H9 (cell line): ENCODE measurements at regions not wholly inside any gene's neighbourhood (a gene's known extent, or its start where the extent isn't known, plus 50 kb on each side); places are given as distances from the start of the nearest gene placed in this dataset.

Experiments used
- DNase-seq: peaks from one replicate; pipeline ENCODE4 v3.0.0-alpha.2; 2017
- H2AFZ ChIP-seq: one replicate; pipeline ENCODE4 v1.6.1; 2013; ENCODE audit warnings: mild to moderate bottlenecking, low read length, control low read depth, moderate library complexity
- H2AK5ac ChIP-seq: 2 replicates; pipeline ENCODE4 v1.6.1; 2013; ENCODE audit warnings: low read length, control low read depth, mixed read lengths; ENCODE audit not compliant: insufficient read length
- H2BK120ac ChIP-seq: one replicate; pipeline ENCODE4 v1.6.1; 2013; ENCODE audit warnings: low read depth, mild to moderate bottlenecking, low read length, control low read depth, inconsistent platforms; ENCODE audit not compliant: poor library complexity, severe bottlenecking
- H2BK12ac ChIP-seq: 2 replicates; pipeline ENCODE4 v1.6.1; 2013; ENCODE audit warnings: low read length, control low read depth, mixed read lengths, low read depth; ENCODE audit not compliant: insufficient read length
- H2BK15ac ChIP-seq: 2 replicates; pipeline ENCODE4 v1.6.1; 2013; ENCODE audit warnings: low read depth, low read length, control low read depth
- H2BK20ac ChIP-seq: one replicate; pipeline ENCODE4 v1.6.1; 2013; ENCODE audit warnings: low read depth, mild to moderate bottlenecking, low read length, control low read depth, inconsistent platforms; ENCODE audit not compliant: poor library complexity, severe bottlenecking
- H2BK5ac ChIP-seq: 2 replicates; pipeline ENCODE4 v1.6.1; 2013; ENCODE audit warnings: low read length, control low read depth, mixed read lengths; ENCODE audit not compliant: insufficient read length
- H3K14ac ChIP-seq: 2 replicates; pipeline ENCODE4 v1.6.1; 2013; ENCODE audit warnings: low read length, control low read depth; ENCODE audit not compliant: insufficient read depth
- H3K18ac ChIP-seq: 2 replicates; pipeline ENCODE4 v1.6.1; 2013; ENCODE audit warnings: low read depth, mild to moderate bottlenecking, mixed read lengths, low read length, control low read depth; ENCODE audit not compliant: insufficient read length
- H3K23ac ChIP-seq: 2 replicates; pipeline ENCODE4 v1.6.1; 2013; ENCODE audit warnings: low read length, control low read depth, mixed read lengths, low read depth; ENCODE audit not compliant: insufficient read length
- H3K23me2 ChIP-seq: 2 replicates; pipeline ENCODE4 v1.6.1; 2013; ENCODE audit warnings: low read depth, mild to moderate bottlenecking, mixed read lengths, low read length, control low read depth; ENCODE audit not compliant: insufficient read length, poor library complexity, severe bottlenecking
- H3K27ac ChIP-seq: 2 replicates; pipeline ENCODE4 v1.5.1; 2013; ENCODE audit warnings: low read length, control low read depth, mixed read lengths, low read depth; ENCODE audit not compliant: insufficient read length
- H3K27me3 ChIP-seq: 2 replicates; pipeline ENCODE4 v1.6.1; 2013; ENCODE audit warnings: low read length, control low read depth, inconsistent platforms; ENCODE audit not compliant: insufficient read depth
- H3K4ac ChIP-seq: 2 replicates; pipeline ENCODE4 v1.6.1; 2013; ENCODE audit warnings: low read depth, mild to moderate bottlenecking, control low read depth, inconsistent platforms, low read length, moderate library complexity
- H3K4me1 ChIP-seq: 2 replicates; pipeline ENCODE4 v1.6.1; 2013; ENCODE audit warnings: low read length, control low read depth, inconsistent platforms; ENCODE audit not compliant: insufficient read depth
- H3K4me2 ChIP-seq: 2 replicates; pipeline ENCODE4 v1.6.1; 2013; ENCODE audit warnings: low read length, control low read depth, mixed read lengths; ENCODE audit not compliant: insufficient read length, insufficient read depth
- H3K56ac ChIP-seq: 2 replicates; pipeline ENCODE4 v1.6.1; 2013; ENCODE audit warnings: low read depth, mild to moderate bottlenecking, mixed read lengths, low read length, control low read depth; ENCODE audit not compliant: insufficient read length
- H3K79me1 ChIP-seq: 2 replicates; pipeline ENCODE4 v1.6.1; 2013; ENCODE audit warnings: low read depth, mild to moderate bottlenecking, moderate library complexity, low read length, control low read depth, inconsistent platforms; ENCODE audit not compliant: insufficient read depth, poor library complexity, severe bottlenecking
- H3K79me2 ChIP-seq: 2 replicates; pipeline ENCODE4 v1.6.1; 2013; ENCODE audit warnings: low read length, control low read depth, inconsistent platforms; ENCODE audit not compliant: insufficient read depth
- H3K9ac ChIP-seq: 2 replicates; pipeline ENCODE4 v1.6.1; 2013; ENCODE audit warnings: low read length, control low read depth, mixed read lengths; ENCODE audit not compliant: insufficient read length; ENCODE audit errors: extremely low read depth
- H3K9me3 ChIP-seq: one replicate; pipeline ENCODE4 v1.6.1; 2013; ENCODE audit warnings: low read depth, low read length, inconsistent platforms; ENCODE audit not compliant: control insufficient read depth
- H3T11ph ChIP-seq: one replicate; pipeline ENCODE4 v1.6.1; 2013; ENCODE audit warnings: mild to moderate bottlenecking, low read length, control low read depth, inconsistent platforms
- H4K20me1 ChIP-seq: one replicate; pipeline ENCODE4 v1.6.1; 2013; ENCODE audit not compliant: control insufficient read depth, insufficient read length, insufficient read depth
- H4K5ac ChIP-seq: 2 replicates; pipeline ENCODE4 v1.6.1; 2013; ENCODE audit warnings: low read depth, mild to moderate bottlenecking, mixed read lengths, low read length, control low read depth; ENCODE audit not compliant: insufficient read length
- H4K8ac ChIP-seq: replicated peaks from 2 replicates; pipeline ENCODE4 v1.6.1; 2013; ENCODE audit warnings: low read length, control low read depth, mixed read lengths, low read depth; ENCODE audit not compliant: insufficient read length
- H4K91ac ChIP-seq: 2 replicates; pipeline ENCODE4 v1.6.1; 2013; ENCODE audit warnings: low read depth, mild to moderate bottlenecking, moderate library complexity, mixed read lengths, low read length, control low read depth; ENCODE audit not compliant: insufficient read length
- H3K27ac Mint-ChIP-seq, 3 experiments: 2 replicates in 2 of 3; 3 replicates in 1 of 3; pipeline ENCODE4 v1.8.0; 2020 to 2021; ENCODE audit warnings: mixed read lengths in 3 of 3, mild to moderate bottlenecking in 1 of 3, moderate library complexity in 1 of 3
- H3K27me3 Mint-ChIP-seq: 2 replicates; pipeline ENCODE4 v1.8.0; 2021; ENCODE audit warnings: low read depth, mild to moderate bottlenecking, moderate library complexity, mixed read lengths
- H3K36me3 Mint-ChIP-seq, 3 experiments: 2 replicates in 2 of 3; 3 replicates in 1 of 3; pipeline ENCODE4 v1.8.0; 2020 to 2021; ENCODE audit warnings: low read depth in 3 of 3, mixed read lengths in 3 of 3; ENCODE audit not compliant: insufficient read depth in 1 of 3
- H3K4me1 Mint-ChIP-seq, 2 experiments: 2 replicates each; pipeline ENCODE4 v1.8.0; 2020; ENCODE audit warnings: mixed read lengths in 2 of 2
- H3K4me3 Mint-ChIP-seq, 2 experiments: 2 replicates in 1 of 2; 3 replicates in 1 of 2; pipeline ENCODE4 v1.8.0; 2020 to 2021; ENCODE audit warnings: mild to moderate bottlenecking in 2 of 2, mixed read lengths in 2 of 2, moderate library complexity in 1 of 2
- H3K9me3 Mint-ChIP-seq, 2 experiments: 2 replicates in 1 of 2; 3 replicates in 1 of 2; pipeline ENCODE4 v1.8.0; 2020; ENCODE audit warnings: mild to moderate bottlenecking in 2 of 2, mixed read lengths in 2 of 2, moderate library complexity in 1 of 2
- WGBS: extraction: QIAGEN DNeasy Blood & Tissue Kit; methylation state at CpG from one replicate; pipeline ENCODE4 v1.1.7; 2013; ENCODE audit warnings: missing lambda C conversion rate, low lambda C conversion rate, mixed read lengths; ENCODE audit not compliant: insufficient read length; ENCODE audit errors: extremely low coverage; 5-methylcytosine and 5-hydroxymethylcytosine counted together
- TF ChIP-seq, protein P1 (sequence below): fragments of 200-600 bp; sonication (generic); conservative IDR thresholded peaks from 3 replicates; pipeline ENCODE4 v1.8.0; 2021; ENCODE audit warnings: antibody characterized with exemption, mild to moderate bottlenecking

DNA sequence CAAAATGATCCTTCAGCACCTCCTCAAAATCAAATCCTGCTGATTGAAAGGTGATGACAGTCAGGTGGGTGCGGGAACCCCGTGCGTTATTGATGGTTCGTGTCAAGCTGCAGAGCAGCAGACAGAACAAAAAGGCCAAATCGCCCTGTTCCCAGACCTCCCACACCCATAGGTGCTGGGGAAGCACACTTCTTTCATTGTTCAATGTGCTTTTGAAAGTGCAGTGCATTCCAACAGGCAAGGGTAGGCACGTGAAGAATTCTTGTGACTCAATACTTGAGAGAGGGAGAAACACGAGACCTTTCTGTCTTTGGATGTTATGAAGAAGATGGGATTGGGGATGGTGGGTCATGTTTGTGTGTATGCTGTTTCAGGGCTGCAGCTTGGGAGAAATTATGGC, 514.0 kb downstream of the MCTP2 start:
- Histone ChIP-seq H2AFZ (no peak overlapping the region), H3K4me2 (no peak overlapping the region), H3K9me3 (peaks cover 4% of the 10 kb centered on the region), H3K27me3 (no peaks in the 10 kb centered on the region), H3K4me1 (peaks cover 19% of the 10 kb centered on the region), H2BK20ac (no peak overlapping the region), H3K79me2 (no peaks in the 10 kb centered on the region), H4K8ac (no peak overlapping the region), H4K20me1 (no peaks in the 10 kb centered on the region), H3K79me1 (no peaks in the 10 kb centered on the region), H3K18ac (no peak overlapping the region), H2AK5ac (no peak overlapping the region), H2BK15ac (no peak overlapping the region), H4K5ac (no peak overlapping the region), H3T11ph (no peak overlapping the region), H3K23me2 (no peaks in the 10 kb centered on the region), H4K91ac (no peak overlapping the region), H2BK120ac (no peak overlapping the region), H3K14ac (no peak overlapping the region), H3K9ac (no peak overlapping the region), H3K23ac (no peak overlapping the region), H3K4ac (no peak overlapping the region), H2BK12ac (no peak overlapping the region), H2BK5ac (no peak overlapping the region), H3K27ac (no peak overlapping the region), H3K56ac (no peak overlapping the region)
- Mint-ChIP-seq H3K9me3 (peaks cover under 1 to 5% of the 10 kb centered on the region in 2 experiments; a peak in 2 of 5 replicates), H3K4me3 (no peak overlapping the region), H3K36me3 (peaks cover 0 to 1% (median 0%) of the 10 kb centered on the region in 3 experiments; a peak in 3 of 7 replicates), H3K27me3 (no peaks in the 10 kb centered on the region; the same call in 1 of the 2 replicates), H3K27ac (peak overlapping the region in 1 of 3 experiments; percentile 97; a peak in 2 of 7 replicates), H3K4me1 (peaks cover 33 to 34% of the 10 kb centered on the region in 2 experiments)
- WGBS, result no CpG with 5 or more reads among the region's 7 CpGs
- TF ChIP-seq, protein P1, sequence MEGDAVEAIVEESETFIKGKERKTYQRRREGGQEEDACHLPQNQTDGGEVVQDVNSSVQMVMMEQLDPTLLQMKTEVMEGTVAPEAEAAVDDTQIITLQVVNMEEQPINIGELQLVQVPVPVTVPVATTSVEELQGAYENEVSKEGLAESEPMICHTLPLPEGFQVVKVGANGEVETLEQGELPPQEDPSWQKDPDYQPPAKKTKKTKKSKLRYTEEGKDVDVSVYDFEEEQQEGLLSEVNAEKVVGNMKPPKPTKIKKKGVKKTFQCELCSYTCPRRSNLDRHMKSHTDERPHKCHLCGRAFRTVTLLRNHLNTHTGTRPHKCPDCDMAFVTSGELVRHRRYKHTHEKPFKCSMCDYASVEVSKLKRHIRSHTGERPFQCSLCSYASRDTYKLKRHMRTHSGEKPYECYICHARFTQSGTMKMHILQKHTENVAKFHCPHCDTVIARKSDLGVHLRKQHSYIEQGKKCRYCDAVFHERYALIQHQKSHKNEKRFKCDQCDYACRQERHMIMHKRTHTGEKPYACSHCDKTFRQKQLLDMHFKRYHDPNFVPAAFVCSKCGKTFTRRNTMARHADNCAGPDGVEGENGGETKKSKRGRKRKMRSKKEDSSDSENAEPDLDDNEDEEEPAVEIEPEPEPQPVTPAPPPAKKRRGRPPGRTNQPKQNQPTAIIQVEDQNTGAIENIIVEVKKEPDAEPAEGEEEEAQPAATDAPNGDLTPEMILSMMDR, result no peak
- DNase-seq, result no peak
